BLaER1 (cell line): ENCODE measurements at regions not wholly inside any gene's neighbourhood (a gene's known extent, or its start where the extent isn't known, plus 50 kb on each side); places are given as distances from the start of the nearest gene placed in this dataset.

Experiments
- H3K27ac ChIP-seq: shearing (Covaris generic); formaldehyde crosslinking; 2 replicates; pipeline ENCODE4 v1.8.1; 2022
- H3K27me3 ChIP-seq: shearing (Covaris generic); formaldehyde crosslinking; 2 replicates; pipeline ENCODE4 v1.8.1; 2022
- H3K36me3 ChIP-seq: shearing (Covaris generic); formaldehyde crosslinking; 2 replicates; pipeline ENCODE4 v1.8.1; 2022
- H3K4me1 ChIP-seq: shearing (Covaris generic); formaldehyde crosslinking; 2 replicates; pipeline ENCODE4 v1.8.1; 2022
- H3K4me2 ChIP-seq: shearing (Covaris generic); formaldehyde crosslinking; 2 replicates; pipeline ENCODE4 v1.8.1; 2022
- H3K4me3 ChIP-seq: shearing (Covaris generic); formaldehyde crosslinking; 2 replicates; pipeline ENCODE4 v1.8.1; 2022
- H3K9ac ChIP-seq: shearing (Covaris generic); formaldehyde crosslinking; 2 replicates; pipeline ENCODE4 v1.8.1; 2022
- H3K9me3 ChIP-seq: shearing (Covaris generic); formaldehyde crosslinking; 2 replicates; pipeline ENCODE4 v1.8.1; 2022
- H4K20me1 ChIP-seq: shearing (Covaris generic); formaldehyde crosslinking; 2 replicates; pipeline ENCODE4 v1.8.1; 2022
- Cebpa-rat ChIP-seq: shearing (Covaris generic); IDR thresholded peaks from 2 replicates; pipeline ENCODE4 v1.8.1; 2022

DNA sequence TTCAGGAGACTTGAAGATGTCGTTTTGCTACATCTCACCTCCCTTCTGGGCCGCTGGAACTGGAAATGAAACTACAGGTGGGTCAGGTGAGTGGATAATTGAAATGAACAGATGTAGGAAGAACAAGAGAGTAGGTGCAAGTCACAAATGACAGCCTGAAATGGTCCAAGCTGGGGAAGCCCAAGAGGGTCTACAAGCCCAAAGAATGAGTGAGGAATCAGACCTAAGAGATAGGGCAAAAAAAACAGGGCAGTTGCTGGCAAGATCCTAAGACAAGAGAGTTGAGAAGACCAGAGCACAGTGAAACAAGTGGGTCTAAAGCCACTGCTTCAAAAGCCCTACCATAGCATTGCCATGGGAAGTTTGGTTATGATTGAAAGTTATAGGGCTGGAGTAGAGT, 67.4 kb upstream of the SNRK start:
- H3K36me3 ChIP-seq = no peaks in the 10 kb centered on the region
- H4K20me1 ChIP-seq = no peaks in the 10 kb centered on the region
- no peak overlapping the region for H3K4me2 ChIP-seq
- H3K4me3 ChIP-seq = no peak overlapping the region
- no peak overlapping the region for H3K27ac ChIP-seq
- TF ChIP-seq Cebpa-rat = no peak
- no peaks in the 10 kb centered on the region for H3K9me3 ChIP-seq
- no peak overlapping the region for H3K9ac ChIP-seq
- no peaks in the 10 kb centered on the region for H3K4me1 ChIP-seq
- no peaks in the 10 kb centered on the region for H3K27me3 ChIP-seq

- Histone ChIP-seq H3K4me2 (no peak overlapping the region), H3K27ac (no peak overlapping the region), H3K4me1 (no peaks in the 10 kb centered on the region), H3K36me3 (no peaks in the 10 kb centered on the region), H4K20me1 (no peaks in the 10 kb centered on the region), H3K9ac (no peak overlapping the region), H3K27me3 (no peaks in the 10 kb centered on the region), H3K4me3 (no peak overlapping the region), H3K9me3 (no peaks in the 10 kb centered on the region)
- TF ChIP-seq Cebpa-rat = no peak
Measured at GRCh38 chr3:43218156-43218555, 68.2 kb upstream of the SNRK start.

DNA sequence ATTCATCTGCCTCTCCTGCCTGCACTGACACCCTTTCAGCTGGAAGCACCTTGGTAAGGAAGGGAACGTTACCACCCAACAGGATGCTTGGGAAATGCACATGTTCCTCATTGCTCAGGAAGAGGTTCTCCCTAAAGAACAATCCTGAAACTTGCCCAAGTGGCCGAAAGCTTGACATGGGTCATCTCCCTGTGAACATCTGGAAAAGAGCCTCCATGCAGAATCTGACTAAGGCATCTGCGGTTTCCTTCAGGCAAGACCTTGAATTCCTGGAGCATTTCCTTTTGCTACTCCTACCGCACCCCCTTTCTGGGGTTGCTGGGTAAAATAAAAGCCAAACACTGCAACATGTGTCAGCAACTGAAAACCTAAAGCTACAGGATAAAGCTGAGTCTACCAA, 68.7 kb upstream of the SNRK start:
- no peak for TF ChIP-seq Cebpa-rat
- Histone ChIP-seq H3K9me3 (no peaks in the 10 kb centered on the region), H3K27me3 (no peaks in the 10 kb centered on the region), H3K9ac (no peak overlapping the region), H3K4me2 (no peak overlapping the region), H3K4me1 (no peaks in the 10 kb centered on the region), H4K20me1 (no peaks in the 10 kb centered on the region), H3K36me3 (no peaks in the 10 kb centered on the region), H3K27ac (no peak overlapping the region), H3K4me3 (no peak overlapping the region)

DNA sequence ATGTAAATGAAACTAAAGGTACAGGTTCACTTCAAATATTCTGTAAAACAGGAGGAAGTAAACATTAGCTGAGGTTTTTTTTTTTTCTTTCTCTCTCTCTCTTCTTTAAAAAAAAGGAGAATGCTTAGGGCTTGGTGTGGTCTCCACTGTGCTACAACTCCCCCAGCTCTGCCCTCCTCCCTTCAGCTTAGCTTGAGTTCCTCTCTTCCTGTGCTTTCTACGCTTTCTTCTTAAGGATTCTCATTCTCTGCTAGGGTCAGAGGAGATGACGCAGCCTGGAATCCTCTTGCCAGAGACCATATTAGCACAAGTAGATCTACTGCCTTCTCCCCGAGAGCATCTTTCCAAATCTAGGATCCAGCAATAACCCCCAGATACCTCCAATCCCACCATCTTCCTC, 69.1 kb upstream of the SNRK start:
- no peak for TF ChIP-seq Cebpa-rat
- Histone ChIP-seq H3K36me3 (no peaks in the 10 kb centered on the region), H3K4me3 (no peak overlapping the region), H3K27me3 (no peaks in the 10 kb centered on the region), H3K9me3 (no peaks in the 10 kb centered on the region), H3K27ac (no peak overlapping the region), H3K4me2 (no peak overlapping the region), H3K9ac (no peak overlapping the region), H4K20me1 (no peaks in the 10 kb centered on the region), H3K4me1 (no peaks in the 10 kb centered on the region)

- Histone ChIP-seq H3K9me3 (no peaks in the 10 kb centered on the region), H3K4me1 (no peaks in the 10 kb centered on the region), H3K27me3 (no peaks in the 10 kb centered on the region), H3K4me3 (no peak overlapping the region), H3K9ac (no peak overlapping the region), H3K27ac (no peak overlapping the region), H4K20me1 (no peaks in the 10 kb centered on the region), H3K36me3 (no peaks in the 10 kb centered on the region), H3K4me2 (no peak overlapping the region)
- no peak for TF ChIP-seq Cebpa-rat
Measured at GRCh38 chr3:43215663-43216275, 70.6 kb upstream of the SNRK start.

DNA sequence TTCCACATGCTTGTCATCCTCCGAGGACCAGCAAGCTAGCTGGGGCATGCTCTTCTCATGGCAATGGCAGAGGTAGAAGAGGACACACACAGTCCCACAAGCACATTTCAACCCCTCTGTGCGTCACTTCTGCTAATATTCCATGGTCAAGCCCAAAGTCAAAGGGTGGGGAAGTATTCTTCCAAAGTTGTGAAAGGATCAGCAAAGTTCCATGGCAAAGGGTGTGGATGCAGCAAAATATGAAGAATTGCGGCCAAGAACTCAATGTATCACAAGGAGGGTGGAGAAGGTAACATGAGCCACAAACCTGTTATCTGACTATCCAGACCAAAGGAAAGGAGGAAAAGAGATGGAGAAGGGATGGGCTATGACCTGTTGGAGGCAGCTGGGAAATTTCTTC, 71.2 kb upstream of the SNRK start:
- H3K4me2 ChIP-seq = no peak overlapping the region
- no peak overlapping the region for H3K27ac ChIP-seq
- no peak overlapping the region for H3K4me3 ChIP-seq

DNA sequence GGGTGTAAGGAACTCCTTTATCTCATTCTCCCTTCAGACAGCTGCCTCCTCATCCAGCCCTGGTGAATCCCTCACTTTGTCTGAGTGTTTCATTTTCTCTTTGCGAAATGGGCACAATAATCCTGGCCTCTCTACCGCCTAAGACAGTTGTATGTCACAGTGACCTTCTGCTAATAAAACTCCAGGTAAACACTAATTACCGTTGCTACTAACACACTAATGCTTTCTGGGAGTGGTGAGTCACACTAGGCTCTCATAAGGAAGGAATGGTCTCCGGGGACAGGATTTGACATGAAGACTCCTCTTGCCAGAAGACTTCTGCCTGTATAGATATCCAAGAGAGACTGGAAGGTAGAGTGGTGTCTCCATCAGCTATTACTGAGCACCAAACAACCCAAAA, 71.7 kb upstream of the SNRK start:
- no peaks in the 10 kb centered on the region for H3K36me3 ChIP-seq
- H3K27ac ChIP-seq = no peak overlapping the region
- no peaks in the 10 kb centered on the region for H3K27me3 ChIP-seq
- H3K4me3 ChIP-seq = no peak overlapping the region
- H3K9me3 ChIP-seq = no peaks in the 10 kb centered on the region
- H3K9ac ChIP-seq = no peak overlapping the region
- H3K4me1 ChIP-seq = no peaks in the 10 kb centered on the region
- no peak overlapping the region for H3K4me2 ChIP-seq
- no peak for TF ChIP-seq Cebpa-rat
- no peaks in the 10 kb centered on the region for H4K20me1 ChIP-seq

More for the DNA sequence above, 71.2 kb upstream of the SNRK start:
- Histone ChIP-seq H3K9ac (no peak overlapping the region), H3K9me3 (no peaks in the 10 kb centered on the region), H3K36me3 (no peaks in the 10 kb centered on the region), H3K27me3 (no peaks in the 10 kb centered on the region), H3K4me1 (no peaks in the 10 kb centered on the region), H4K20me1 (no peaks in the 10 kb centered on the region)
- TF ChIP-seq Cebpa-rat = no peak

GRCh38 chr3:43213631-43214030, 72.7 kb upstream of the SNRK start:
- H3K27me3 ChIP-seq = no peaks in the 10 kb centered on the region
- H3K4me2 ChIP-seq = no peak overlapping the region
- no peaks in the 10 kb centered on the region for H3K36me3 ChIP-seq
- no peak overlapping the region for H3K4me3 ChIP-seq
- no peak overlapping the region for H3K27ac ChIP-seq
- H4K20me1 ChIP-seq = no peaks in the 10 kb centered on the region
- H3K9ac ChIP-seq = no peak overlapping the region
- no peaks in the 10 kb centered on the region for H3K4me1 ChIP-seq
- H3K9me3 ChIP-seq = no peaks in the 10 kb centered on the region
- TF ChIP-seq Cebpa-rat = no peak

DNA sequence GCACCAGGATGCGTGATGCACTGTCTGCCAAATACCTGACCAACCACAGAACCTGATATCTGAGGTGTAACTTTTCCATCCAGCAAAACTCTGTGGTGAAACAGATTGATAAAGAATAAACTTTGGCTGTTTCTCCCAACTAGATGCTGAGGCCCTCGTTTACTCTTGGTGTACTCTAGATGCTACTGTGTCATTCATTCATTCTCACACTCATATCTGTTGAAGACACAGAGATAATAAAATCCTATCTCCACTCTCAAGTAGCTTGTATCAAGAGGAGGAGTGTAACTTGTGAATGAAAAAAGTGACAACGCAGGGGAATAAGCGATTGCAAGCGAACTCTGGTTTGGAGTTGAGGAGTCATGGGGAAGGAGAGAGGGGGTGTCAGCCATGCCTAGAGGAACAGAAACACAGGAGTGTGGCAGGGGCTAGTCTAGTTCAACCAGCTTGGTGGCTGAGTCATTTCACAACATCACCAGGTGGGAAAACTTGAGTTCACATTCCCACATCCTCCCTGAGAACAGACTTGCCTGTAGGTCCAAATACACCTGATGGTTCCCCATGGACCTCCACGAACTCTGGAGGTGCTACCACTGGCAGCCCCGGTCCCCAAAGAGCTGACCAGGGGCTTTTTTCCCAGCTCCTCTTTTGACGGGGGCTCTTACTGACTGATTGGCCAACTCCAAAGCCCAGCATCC, 73.3 kb upstream of the SNRK start:
- H4K20me1 ChIP-seq = no peaks in the 10 kb centered on the region
- H3K9me3 ChIP-seq = no peaks in the 10 kb centered on the region
- H3K9ac ChIP-seq = no peak overlapping the region
- no peak for TF ChIP-seq Cebpa-rat
- H3K27ac ChIP-seq = no peak overlapping the region
- H3K27me3 ChIP-seq = no peaks in the 10 kb centered on the region
- no peaks in the 10 kb centered on the region for H3K4me1 ChIP-seq
- no peaks in the 10 kb centered on the region for H3K36me3 ChIP-seq
- no peak overlapping the region for H3K4me3 ChIP-seq
- H3K4me2 ChIP-seq = no peak overlapping the region

DNA sequence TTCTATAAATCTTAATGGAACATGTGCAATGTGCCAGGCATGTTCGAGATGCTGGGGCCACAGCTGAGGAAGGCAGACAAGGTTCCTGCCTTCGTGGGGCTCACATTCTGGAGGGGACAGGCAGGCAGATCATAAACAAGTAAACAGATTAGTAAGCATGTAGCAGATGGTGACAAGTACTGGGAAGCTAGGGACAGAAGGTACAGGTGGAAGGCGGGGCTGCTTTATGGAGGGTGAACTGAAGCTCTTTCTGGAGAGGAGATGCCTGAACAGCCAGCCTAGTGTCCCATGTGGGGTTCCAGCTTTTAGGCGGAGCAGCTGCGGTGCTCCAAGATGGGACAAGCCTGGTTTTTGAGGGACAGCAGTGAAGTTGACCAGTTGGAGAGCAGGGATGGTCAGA, 74.7 kb upstream of the SNRK start:
- Histone ChIP-seq H3K4me2 (no peak overlapping the region), H3K9ac (no peak overlapping the region), H3K4me3 (no peak overlapping the region), H3K36me3 (no peaks in the 10 kb centered on the region), H3K27me3 (no peaks in the 10 kb centered on the region), H3K9me3 (no peaks in the 10 kb centered on the region), H3K4me1 (no peaks in the 10 kb centered on the region), H3K27ac (no peak overlapping the region), H4K20me1 (no peaks in the 10 kb centered on the region)
- no peak for TF ChIP-seq Cebpa-rat
